ENCODE measurements at regions not wholly inside any gene's neighbourhood (a gene's known extent, or its start where the extent isn't known, plus 50 kb on each side); places are given as distances from the start of the nearest gene placed in this dataset.

GRCh38 chr14:29320286-29320685 is 553.7 kb downstream of the FOXG1 start:
- no peak overlapping the region for H3K4me2 ChIP-seq (ENCODE audit: insufficient read depth in 1 of 2, low read depth in 2 of 2, low read length in 2 of 2)
- H3K4ac ChIP-seq (replicated peaks; ENCODE audit: insufficient read length, low read depth, low read length), result no peak overlapping the region
- H3K56ac ChIP-seq (replicated peaks; ENCODE audit: insufficient read length, low read depth, low read length), result no peak overlapping the region
- no peaks in the 10 kb centered on the region for H3K23me2 ChIP-seq (ENCODE audit: low read depth, low read length)
- H2AFZ ChIP-seq (ENCODE audit: low read length), result no peak overlapping the region
- H3K4me1 ChIP-seq (replicated peaks in 1 of 4; ENCODE audit: control insufficient read depth in 3 of 4, insufficient read depth in 4 of 4, low read length in 3 of 4), result no peaks in the 10 kb centered on the region
- no peak overlapping the region for H3K14ac ChIP-seq (ENCODE audit: insufficient read length)
- H4K20me1 ChIP-seq (replicated peaks in 1 of 2; ENCODE audit: control insufficient read depth in 1 of 2, insufficient read depth in 2 of 2, low read length in 2 of 2), result no peaks in the 10 kb centered on the region
- no peak overlapping the region for H2BK15ac ChIP-seq (ENCODE audit: low read length)
- ChIA-PET CTCF (ENCODE audit: partially characterized antibody) (interaction anchor here (0.7 kb wide), 1 partner anchor 18 kb away, joined by 3 read pairs; no protein-coding TSS in a partner anchor), POLR2A (ENCODE audit: partially characterized antibody) (no interaction called here)
- no peak overlapping the region for H2BK120ac ChIP-seq (replicated peaks; ENCODE audit: low read depth, low read length)
- DNase-seq (ENCODE audit: low read depth in 1 of 2, low spot score in 2 of 2) (peak in 1 of 2 experiments; percentile 1), FAIRE-seq (no peak)
- H2BK12ac ChIP-seq (ENCODE audit: low read depth, low read length), result no peak overlapping the region
- H3K27me3 ChIP-seq (replicated peaks in 1 of 4; ENCODE audit: control insufficient read depth in 3 of 4, extremely low read depth in 1 of 4, insufficient read depth in 3 of 4, low read length in 3 of 4), result no peaks in the 10 kb centered on the region
- no peak overlapping the region for H2BK5ac ChIP-seq (ENCODE audit: low read depth, low read length)
- H3K4me3 ChIP-seq (ENCODE audit: extremely low read depth in 1 of 4, insufficient read depth in 2 of 4, low read depth in 3 of 4, low read length in 4 of 4), result no peak overlapping the region
- H4K91ac ChIP-seq (replicated peaks; ENCODE audit: insufficient read length, low read length), result no peak overlapping the region
- H3K9me3 ChIP-seq (ENCODE audit: insufficient read depth in 2 of 2, low read depth in 1 of 2, low read length in 1 of 2), result no peaks in the 10 kb centered on the region; a peak in 1 of 4 replicates
- no peak overlapping the region for H4K8ac ChIP-seq (ENCODE audit: extremely low read depth, insufficient read depth, low read length)
- H3K18ac ChIP-seq (ENCODE audit: extremely low read depth, low read length), result no peak overlapping the region
- H3K9ac ChIP-seq (replicated peaks in 1 of 4; ENCODE audit: extremely low read depth in 1 of 4, low read depth in 3 of 4, low read length in 3 of 4), result no peak overlapping the region
- no peak overlapping the region for H2AK5ac ChIP-seq (ENCODE audit: low read depth, low read length)
- H3K79me1 ChIP-seq (ENCODE audit: low read depth, low read length), result no peaks in the 10 kb centered on the region
- no peak overlapping the region for H4K5ac ChIP-seq (ENCODE audit: insufficient read length, low read depth, low read length)
- no peak overlapping the region for H3K23ac ChIP-seq (ENCODE audit: insufficient read length)
- no peak overlapping the region for H2BK20ac ChIP-seq (ENCODE audit: low read length)
- no peaks in the 10 kb centered on the region for H3K36me3 ChIP-seq (ENCODE audit: control insufficient read depth in 2 of 4, insufficient read depth in 4 of 4, low read length in 3 of 4)
- no peaks in the 10 kb centered on the region for H3K79me2 ChIP-seq (ENCODE audit: control insufficient read depth in 1 of 2, insufficient read depth in 2 of 2, low read length in 2 of 2)
- 77% methylated on average over 1 of the region's 1 CpG; no CpG with 5 or more reads in 1 of the 2 experiments for WGBS, 2 experiments (ENCODE audit: extremely low coverage in 1 of 2, insufficient coverage in 1 of 2, insufficient read length in 1 of 2, insufficient replicate concordance in 2 of 2, low coverage in 1 of 2, low lambda C conversion rate in 2 of 2, missing lambda C conversion rate in 1 of 2)
- H3K27ac ChIP-seq (ENCODE audit: low read depth, low read length), result no peak overlapping the region
- TF ChIP-seq SIRT6 (IDR thresholded peaks at IDR 0.05; ENCODE audit: low read length), result no peak
- TF ChIP-seq SIN3A (conservative IDR thresholded peaks at IDR 0.05 in 1 of 2, IDR thresholded peaks at IDR 0.05 in 1 of 2; ENCODE audit: low read depth in 1 of 2, low read length in 2 of 2), result no peak
- no peak for TF ChIP-seq KDM5A (IDR thresholded peaks at IDR 0.05; ENCODE audit: low read length)
- TF ChIP-seq POU5F1 (IDR thresholded peaks at IDR 0.05; ENCODE audit: low read depth, low read length), result no peak
- no peak for TF ChIP-seq RNF2 (IDR thresholded peaks at IDR 0.05; ENCODE audit: borderline replicate concordance, low read depth, low read length, missing control alignments, poor library complexity, severe bottlenecking)
- no peak for TF ChIP-seq RBBP5 (IDR thresholded peaks at IDR 0.05; ENCODE audit: borderline replicate concordance, low read depth, low read length)
- no peak for TF ChIP-seq CBX5 (IDR thresholded peaks at IDR 0.05; ENCODE audit: low read depth, low read length)
- no peak for TF ChIP-seq MAFK (IDR thresholded peaks at IDR 0.05; ENCODE audit: low read depth, low read length)
- TF ChIP-seq NRF1 (IDR thresholded peaks at IDR 0.05; ENCODE audit: low read depth, low read length), result no peak
- TF ChIP-seq PHF8 (conservative IDR thresholded peaks at IDR 0.05; ENCODE audit: low read depth, low read length), result no peak
- no peak for TF ChIP-seq RFX5 (IDR thresholded peaks at IDR 0.05; ENCODE audit: borderline replicate concordance, low read depth, low read length)
- no peak for TF ChIP-seq ATF2 (IDR thresholded peaks at IDR 0.05; ENCODE audit: low read length)
- TF ChIP-seq, protein P1, sequence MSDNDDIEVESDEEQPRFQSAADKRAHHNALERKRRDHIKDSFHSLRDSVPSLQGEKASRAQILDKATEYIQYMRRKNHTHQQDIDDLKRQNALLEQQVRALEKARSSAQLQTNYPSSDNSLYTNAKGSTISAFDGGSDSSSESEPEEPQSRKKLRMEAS (IDR thresholded peaks at IDR 0.05), result no peak
